H9 (cell line): ENCODE measurements at regions not wholly inside any gene's neighbourhood (a gene's known extent, or its start where the extent isn't known, plus 50 kb on each side); places are given as distances from the start of the nearest gene placed in this dataset.

Experiments used
- DNase-seq: peaks from one replicate; pipeline ENCODE4 v3.0.0-alpha.2; 2017
- H2AFZ ChIP-seq: one replicate; pipeline ENCODE4 v1.6.1; 2013; ENCODE audit warnings: mild to moderate bottlenecking, low read length, control low read depth, moderate library complexity
- H2AK5ac ChIP-seq: 2 replicates; pipeline ENCODE4 v1.6.1; 2013; ENCODE audit warnings: low read length, control low read depth, mixed read lengths; ENCODE audit not compliant: insufficient read length
- H2BK120ac ChIP-seq: one replicate; pipeline ENCODE4 v1.6.1; 2013; ENCODE audit warnings: low read depth, mild to moderate bottlenecking, low read length, control low read depth, inconsistent platforms; ENCODE audit not compliant: poor library complexity, severe bottlenecking
- H2BK12ac ChIP-seq: 2 replicates; pipeline ENCODE4 v1.6.1; 2013; ENCODE audit warnings: low read length, control low read depth, mixed read lengths, low read depth; ENCODE audit not compliant: insufficient read length
- H2BK15ac ChIP-seq: 2 replicates; pipeline ENCODE4 v1.6.1; 2013; ENCODE audit warnings: low read depth, low read length, control low read depth
- H2BK20ac ChIP-seq: one replicate; pipeline ENCODE4 v1.6.1; 2013; ENCODE audit warnings: low read depth, mild to moderate bottlenecking, low read length, control low read depth, inconsistent platforms; ENCODE audit not compliant: poor library complexity, severe bottlenecking
- H2BK5ac ChIP-seq: 2 replicates; pipeline ENCODE4 v1.6.1; 2013; ENCODE audit warnings: low read length, control low read depth, mixed read lengths; ENCODE audit not compliant: insufficient read length
- H3K14ac ChIP-seq: 2 replicates; pipeline ENCODE4 v1.6.1; 2013; ENCODE audit warnings: low read length, control low read depth; ENCODE audit not compliant: insufficient read depth
- H3K18ac ChIP-seq: 2 replicates; pipeline ENCODE4 v1.6.1; 2013; ENCODE audit warnings: low read depth, mild to moderate bottlenecking, mixed read lengths, low read length, control low read depth; ENCODE audit not compliant: insufficient read length
- H3K23ac ChIP-seq: 2 replicates; pipeline ENCODE4 v1.6.1; 2013; ENCODE audit warnings: low read length, control low read depth, mixed read lengths, low read depth; ENCODE audit not compliant: insufficient read length
- H3K23me2 ChIP-seq: 2 replicates; pipeline ENCODE4 v1.6.1; 2013; ENCODE audit warnings: low read depth, mild to moderate bottlenecking, mixed read lengths, low read length, control low read depth; ENCODE audit not compliant: insufficient read length, poor library complexity, severe bottlenecking
- H3K27ac ChIP-seq: 2 replicates; pipeline ENCODE4 v1.5.1; 2013; ENCODE audit warnings: low read length, control low read depth, mixed read lengths, low read depth; ENCODE audit not compliant: insufficient read length
- H3K27me3 ChIP-seq: 2 replicates; pipeline ENCODE4 v1.6.1; 2013; ENCODE audit warnings: low read length, control low read depth, inconsistent platforms; ENCODE audit not compliant: insufficient read depth
- H3K4ac ChIP-seq: 2 replicates; pipeline ENCODE4 v1.6.1; 2013; ENCODE audit warnings: low read depth, mild to moderate bottlenecking, control low read depth, inconsistent platforms, low read length, moderate library complexity
- H3K4me1 ChIP-seq: 2 replicates; pipeline ENCODE4 v1.6.1; 2013; ENCODE audit warnings: low read length, control low read depth, inconsistent platforms; ENCODE audit not compliant: insufficient read depth
- H3K4me2 ChIP-seq: 2 replicates; pipeline ENCODE4 v1.6.1; 2013; ENCODE audit warnings: low read length, control low read depth, mixed read lengths; ENCODE audit not compliant: insufficient read length, insufficient read depth
- H3K56ac ChIP-seq: 2 replicates; pipeline ENCODE4 v1.6.1; 2013; ENCODE audit warnings: low read depth, mild to moderate bottlenecking, mixed read lengths, low read length, control low read depth; ENCODE audit not compliant: insufficient read length
- H3K79me1 ChIP-seq: 2 replicates; pipeline ENCODE4 v1.6.1; 2013; ENCODE audit warnings: low read depth, mild to moderate bottlenecking, moderate library complexity, low read length, control low read depth, inconsistent platforms; ENCODE audit not compliant: insufficient read depth, poor library complexity, severe bottlenecking
- H3K79me2 ChIP-seq: 2 replicates; pipeline ENCODE4 v1.6.1; 2013; ENCODE audit warnings: low read length, control low read depth, inconsistent platforms; ENCODE audit not compliant: insufficient read depth
- H3K9ac ChIP-seq: 2 replicates; pipeline ENCODE4 v1.6.1; 2013; ENCODE audit warnings: low read length, control low read depth, mixed read lengths; ENCODE audit not compliant: insufficient read length; ENCODE audit errors: extremely low read depth
- H3K9me3 ChIP-seq: one replicate; pipeline ENCODE4 v1.6.1; 2013; ENCODE audit warnings: low read depth, low read length, inconsistent platforms; ENCODE audit not compliant: control insufficient read depth
- H3T11ph ChIP-seq: one replicate; pipeline ENCODE4 v1.6.1; 2013; ENCODE audit warnings: mild to moderate bottlenecking, low read length, control low read depth, inconsistent platforms
- H4K20me1 ChIP-seq: one replicate; pipeline ENCODE4 v1.6.1; 2013; ENCODE audit not compliant: control insufficient read depth, insufficient read length, insufficient read depth
- H4K5ac ChIP-seq: 2 replicates; pipeline ENCODE4 v1.6.1; 2013; ENCODE audit warnings: low read depth, mild to moderate bottlenecking, mixed read lengths, low read length, control low read depth; ENCODE audit not compliant: insufficient read length
- H4K8ac ChIP-seq: replicated peaks from 2 replicates; pipeline ENCODE4 v1.6.1; 2013; ENCODE audit warnings: low read length, control low read depth, mixed read lengths, low read depth; ENCODE audit not compliant: insufficient read length
- H4K91ac ChIP-seq: 2 replicates; pipeline ENCODE4 v1.6.1; 2013; ENCODE audit warnings: low read depth, mild to moderate bottlenecking, moderate library complexity, mixed read lengths, low read length, control low read depth; ENCODE audit not compliant: insufficient read length
- H3K27ac Mint-ChIP-seq, 3 experiments: 2 replicates in 2 of 3; 3 replicates in 1 of 3; pipeline ENCODE4 v1.8.0; 2020 to 2021; ENCODE audit warnings: mixed read lengths in 3 of 3, mild to moderate bottlenecking in 1 of 3, moderate library complexity in 1 of 3
- H3K27me3 Mint-ChIP-seq: 2 replicates; pipeline ENCODE4 v1.8.0; 2021; ENCODE audit warnings: low read depth, mild to moderate bottlenecking, moderate library complexity, mixed read lengths
- H3K36me3 Mint-ChIP-seq, 3 experiments: 2 replicates in 2 of 3; 3 replicates in 1 of 3; pipeline ENCODE4 v1.8.0; 2020 to 2021; ENCODE audit warnings: low read depth in 3 of 3, mixed read lengths in 3 of 3; ENCODE audit not compliant: insufficient read depth in 1 of 3
- H3K4me1 Mint-ChIP-seq, 2 experiments: 2 replicates each; pipeline ENCODE4 v1.8.0; 2020; ENCODE audit warnings: mixed read lengths in 2 of 2
- H3K4me3 Mint-ChIP-seq, 2 experiments: 2 replicates in 1 of 2; 3 replicates in 1 of 2; pipeline ENCODE4 v1.8.0; 2020 to 2021; ENCODE audit warnings: mild to moderate bottlenecking in 2 of 2, mixed read lengths in 2 of 2, moderate library complexity in 1 of 2
- H3K9me3 Mint-ChIP-seq, 2 experiments: 2 replicates in 1 of 2; 3 replicates in 1 of 2; pipeline ENCODE4 v1.8.0; 2020; ENCODE audit warnings: mild to moderate bottlenecking in 2 of 2, mixed read lengths in 2 of 2, moderate library complexity in 1 of 2
- WGBS: extraction: QIAGEN DNeasy Blood & Tissue Kit; methylation state at CpG from one replicate; pipeline ENCODE4 v1.1.7; 2013; ENCODE audit warnings: missing lambda C conversion rate, low lambda C conversion rate, mixed read lengths; ENCODE audit not compliant: insufficient read length; ENCODE audit errors: extremely low coverage; 5-methylcytosine and 5-hydroxymethylcytosine counted together
- TF ChIP-seq, protein P1 (sequence below): fragments of 200-600 bp; sonication (generic); conservative IDR thresholded peaks from 3 replicates; pipeline ENCODE4 v1.8.0; 2021; ENCODE audit warnings: antibody characterized with exemption, mild to moderate bottlenecking

GRCh38 chr2:20931346-20931745 lies 108.4 kb upstream of the LDAH start:
- H4K8ac ChIP-seq, result no peak overlapping the region
- no peak overlapping the region for H3K27ac ChIP-seq
- H3K23ac ChIP-seq, result no peak overlapping the region
- H2BK20ac ChIP-seq, result no peak overlapping the region
- no peak overlapping the region for H2BK12ac ChIP-seq
- no peak overlapping the region for H3K14ac ChIP-seq
- no peaks in the 10 kb centered on the region for H3K79me2 ChIP-seq
- no peaks in the 10 kb centered on the region for H3K4me1 ChIP-seq
- no peak overlapping the region for H2BK15ac ChIP-seq
- TF ChIP-seq, protein P1, sequence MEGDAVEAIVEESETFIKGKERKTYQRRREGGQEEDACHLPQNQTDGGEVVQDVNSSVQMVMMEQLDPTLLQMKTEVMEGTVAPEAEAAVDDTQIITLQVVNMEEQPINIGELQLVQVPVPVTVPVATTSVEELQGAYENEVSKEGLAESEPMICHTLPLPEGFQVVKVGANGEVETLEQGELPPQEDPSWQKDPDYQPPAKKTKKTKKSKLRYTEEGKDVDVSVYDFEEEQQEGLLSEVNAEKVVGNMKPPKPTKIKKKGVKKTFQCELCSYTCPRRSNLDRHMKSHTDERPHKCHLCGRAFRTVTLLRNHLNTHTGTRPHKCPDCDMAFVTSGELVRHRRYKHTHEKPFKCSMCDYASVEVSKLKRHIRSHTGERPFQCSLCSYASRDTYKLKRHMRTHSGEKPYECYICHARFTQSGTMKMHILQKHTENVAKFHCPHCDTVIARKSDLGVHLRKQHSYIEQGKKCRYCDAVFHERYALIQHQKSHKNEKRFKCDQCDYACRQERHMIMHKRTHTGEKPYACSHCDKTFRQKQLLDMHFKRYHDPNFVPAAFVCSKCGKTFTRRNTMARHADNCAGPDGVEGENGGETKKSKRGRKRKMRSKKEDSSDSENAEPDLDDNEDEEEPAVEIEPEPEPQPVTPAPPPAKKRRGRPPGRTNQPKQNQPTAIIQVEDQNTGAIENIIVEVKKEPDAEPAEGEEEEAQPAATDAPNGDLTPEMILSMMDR, result no peak
- no CpG with 5 or more reads among the region's 2 CpGs for WGBS
- no peaks in the 10 kb centered on the region for H3K23me2 ChIP-seq
- H3K56ac ChIP-seq, result no peak overlapping the region
- H3K79me1 ChIP-seq, result no peaks in the 10 kb centered on the region
- H3K9me3 ChIP-seq, result peaks cover 7% of the 10 kb centered on the region
- no peak overlapping the region for H3K4me2 ChIP-seq
- H2BK120ac ChIP-seq, result no peak overlapping the region
- H3K27me3 ChIP-seq, result no peaks in the 10 kb centered on the region
- no peak overlapping the region for H4K5ac ChIP-seq
- no peak overlapping the region for H3K18ac ChIP-seq
- H3K9ac ChIP-seq, result no peak overlapping the region
- H4K20me1 ChIP-seq, result no peaks in the 10 kb centered on the region
- Mint-ChIP-seq H3K9me3 (peaks cover 25 to 26% of the 10 kb centered on the region in 2 experiments), H3K36me3 (peaks cover 0 to 6% (median 2%) of the 10 kb centered on the region in 3 experiments; a peak in 4 of 7 replicates), H3K4me1 (no peaks in the 10 kb centered on the region), H3K27me3 (peaks cover 22% of the 10 kb centered on the region), H3K4me3 (no peak overlapping the region), H3K27ac (no peak overlapping the region)
- no peak overlapping the region for H3K4ac ChIP-seq
- H2BK5ac ChIP-seq, result no peak overlapping the region
- no peak overlapping the region for H3T11ph ChIP-seq
- DNase-seq, result no peak
- H2AFZ ChIP-seq, result no peak overlapping the region
- H4K91ac ChIP-seq, result no peak overlapping the region
- H2AK5ac ChIP-seq, result no peak overlapping the region
